DOHH2 (cell line): ENCODE measurements at regions not wholly inside any gene's neighbourhood (a gene's known extent, or its start where the extent isn't known, plus 50 kb on each side); places are given as distances from the start of the nearest gene placed in this dataset.

Experiments used
- H3F3A ChIP-seq: fragments of 200-600 bp; sonication (generic), shearing (Covaris generic); 2 replicates; pipeline ENCODE4 v1.6.0; 2016; ENCODE audit warnings: antibody characterized with exemption, mild to moderate bottlenecking; ENCODE audit not compliant: control insufficient read depth, insufficient read depth
- H3K27ac ChIP-seq: fragments of 200-600 bp; sonication (generic); 2 replicates; pipeline ENCODE4 v1.5.1; 2014; ENCODE audit warnings: low read depth, mild to moderate bottlenecking, low read length, moderate library complexity
- H3K27me3 ChIP-seq: fragments of 200-600 bp; sonication (generic); 2 replicates; pipeline ENCODE4 v1.6.1; 2014; ENCODE audit warnings: mild to moderate bottlenecking, low read length, mixed read lengths; ENCODE audit not compliant: control insufficient read depth
- H3K36me3 ChIP-seq: fragments of 200-600 bp; sonication (generic); 2 replicates; pipeline ENCODE4 v1.6.1; 2014; ENCODE audit warnings: mild to moderate bottlenecking, low read length, moderate library complexity, mixed read lengths; ENCODE audit not compliant: control insufficient read depth
- H3K4me1 ChIP-seq: fragments of 200-600 bp; sonication (generic); 2 replicates; pipeline ENCODE4 v1.6.1; 2014; ENCODE audit warnings: mild to moderate bottlenecking, low read length, mixed read lengths; ENCODE audit not compliant: control insufficient read depth
- H3K4me2 ChIP-seq: fragments of 200-600 bp; sonication (generic); 2 replicates; pipeline ENCODE4 v1.6.0; 2014; ENCODE audit warnings: mild to moderate bottlenecking, low read length, moderate library complexity
- H3K4me3 ChIP-seq: fragments of 200-600 bp; sonication (generic); 2 replicates; pipeline ENCODE4 v1.5.1; 2014; ENCODE audit warnings: mild to moderate bottlenecking, low read length, mixed read lengths
- H3K79me2 ChIP-seq: fragments of 200-600 bp; sonication (generic); 2 replicates; pipeline ENCODE4 v1.6.1; 2014; ENCODE audit warnings: mild to moderate bottlenecking, low read length, mixed read lengths; ENCODE audit not compliant: control insufficient read depth
- H3K9me2 ChIP-seq: fragments of 200-600 bp; sonication (generic); replicated peaks from 2 replicates; pipeline ENCODE4 v1.6.1; 2014; ENCODE audit warnings: mild to moderate bottlenecking, low read length, mixed read lengths; ENCODE audit not compliant: control insufficient read depth
- H3K9me3 ChIP-seq: fragments of 200-600 bp; sonication (generic); 2 replicates; pipeline ENCODE4 v1.6.1; 2014; ENCODE audit warnings: antibody characterized with exemption, low read length, mixed read lengths; ENCODE audit not compliant: control insufficient read depth, insufficient read depth
- H4K20me1 ChIP-seq: fragments of 200-600 bp; sonication (generic); 2 replicates; pipeline ENCODE4 v1.6.0; 2014; ENCODE audit warnings: low read depth, mild to moderate bottlenecking, antibody characterized with exemption, low read length, moderate library complexity; ENCODE audit not compliant: control insufficient read depth, insufficient read depth
- EZH2phosphoT487 ChIP-seq: fragments of 200-600 bp; sonication (generic); IDR thresholded peaks from 2 replicates; pipeline ENCODE4 v1.6.1; 2017; ENCODE audit warnings: borderline replicate concordance, mild to moderate bottlenecking, antibody characterized with exemption, low read length, moderate library complexity, mixed read lengths
- TF ChIP-seq, protein P1 (sequence below): fragments of 200-600 bp; sonication (generic); IDR thresholded peaks from one replicate; pipeline ENCODE4 v1.5.1; 2014; ENCODE audit warnings: antibody characterized with exemption, mild to moderate bottlenecking, low read depth, low read length; ENCODE audit not compliant: poor library complexity, severe bottlenecking

DNA sequence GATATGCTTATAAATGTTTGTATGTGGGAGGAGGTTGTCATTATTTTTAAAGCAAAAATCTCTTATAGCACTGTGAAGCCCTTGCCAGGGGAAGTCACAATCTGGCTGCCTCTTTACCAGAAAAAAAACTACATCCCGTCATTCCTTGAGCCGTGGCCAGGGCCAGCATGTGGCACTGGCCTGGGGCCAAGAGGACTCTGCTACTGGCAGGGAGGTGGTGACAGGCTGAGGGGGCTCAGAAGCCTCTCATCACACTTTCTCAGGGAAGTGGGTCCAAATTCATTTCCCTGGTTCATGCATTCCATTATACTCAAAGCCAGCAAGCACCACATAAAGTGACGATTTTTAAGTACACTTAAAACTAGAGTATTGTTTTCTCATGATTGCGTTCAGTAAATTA is 457.3 kb downstream of the ZNF608 start:
- no peaks in the 10 kb centered on the region for H3K79me2 ChIP-seq
- no peaks in the 10 kb centered on the region for H3F3A ChIP-seq
- no peaks in the 10 kb centered on the region for H3K9me3 ChIP-seq

DNA sequence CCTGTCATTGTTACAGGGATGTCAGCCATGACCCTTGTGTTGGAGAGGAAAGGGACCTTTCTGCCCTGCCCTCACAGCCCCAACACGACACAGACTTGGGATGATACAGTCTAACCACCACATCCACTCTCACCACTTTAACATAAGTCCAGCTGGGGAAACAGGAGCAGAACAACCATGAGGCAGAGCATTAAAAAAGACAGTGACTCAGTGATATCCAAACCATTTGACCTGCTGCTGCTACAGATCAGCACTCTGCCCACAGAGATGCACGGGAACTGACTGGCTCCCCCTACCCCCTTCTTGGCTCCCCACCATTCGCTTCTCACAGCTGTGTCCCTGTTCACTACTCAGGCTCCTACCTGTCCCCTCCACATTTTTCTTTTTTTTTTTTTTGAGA is 458.6 kb downstream of the ZNF608 start:
- Histone ChIP-seq H3K36me3 (no peaks in the 10 kb centered on the region), H3K4me1 (no peaks in the 10 kb centered on the region), H3K79me2 (no peaks in the 10 kb centered on the region), H3K9me3 (no peaks in the 10 kb centered on the region), H3K27ac (no peak overlapping the region), H3K4me2 (no peak overlapping the region), H3K27me3 (no peaks in the 10 kb centered on the region), H4K20me1 (no peaks in the 10 kb centered on the region), H3K9me2 (no peaks in the 10 kb centered on the region), H3K4me3 (no peak overlapping the region), H3F3A (no peaks in the 10 kb centered on the region)
- no peak for TF ChIP-seq EZH2phosphoT487
- TF ChIP-seq, protein P1, sequence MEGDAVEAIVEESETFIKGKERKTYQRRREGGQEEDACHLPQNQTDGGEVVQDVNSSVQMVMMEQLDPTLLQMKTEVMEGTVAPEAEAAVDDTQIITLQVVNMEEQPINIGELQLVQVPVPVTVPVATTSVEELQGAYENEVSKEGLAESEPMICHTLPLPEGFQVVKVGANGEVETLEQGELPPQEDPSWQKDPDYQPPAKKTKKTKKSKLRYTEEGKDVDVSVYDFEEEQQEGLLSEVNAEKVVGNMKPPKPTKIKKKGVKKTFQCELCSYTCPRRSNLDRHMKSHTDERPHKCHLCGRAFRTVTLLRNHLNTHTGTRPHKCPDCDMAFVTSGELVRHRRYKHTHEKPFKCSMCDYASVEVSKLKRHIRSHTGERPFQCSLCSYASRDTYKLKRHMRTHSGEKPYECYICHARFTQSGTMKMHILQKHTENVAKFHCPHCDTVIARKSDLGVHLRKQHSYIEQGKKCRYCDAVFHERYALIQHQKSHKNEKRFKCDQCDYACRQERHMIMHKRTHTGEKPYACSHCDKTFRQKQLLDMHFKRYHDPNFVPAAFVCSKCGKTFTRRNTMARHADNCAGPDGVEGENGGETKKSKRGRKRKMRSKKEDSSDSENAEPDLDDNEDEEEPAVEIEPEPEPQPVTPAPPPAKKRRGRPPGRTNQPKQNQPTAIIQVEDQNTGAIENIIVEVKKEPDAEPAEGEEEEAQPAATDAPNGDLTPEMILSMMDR = no peak

More for the DNA sequence above, 457.3 kb downstream of the ZNF608 start:
- Histone ChIP-seq H3K9me2 (no peaks in the 10 kb centered on the region), H3K4me2 (no peak overlapping the region), H3K27me3 (no peaks in the 10 kb centered on the region), H3K4me1 (no peaks in the 10 kb centered on the region), H3K36me3 (no peaks in the 10 kb centered on the region), H3K27ac (no peak overlapping the region), H4K20me1 (no peaks in the 10 kb centered on the region), H3K4me3 (no peak overlapping the region)
- TF ChIP-seq, protein P1 = no peak
- no peak for TF ChIP-seq EZH2phosphoT487

DNA sequence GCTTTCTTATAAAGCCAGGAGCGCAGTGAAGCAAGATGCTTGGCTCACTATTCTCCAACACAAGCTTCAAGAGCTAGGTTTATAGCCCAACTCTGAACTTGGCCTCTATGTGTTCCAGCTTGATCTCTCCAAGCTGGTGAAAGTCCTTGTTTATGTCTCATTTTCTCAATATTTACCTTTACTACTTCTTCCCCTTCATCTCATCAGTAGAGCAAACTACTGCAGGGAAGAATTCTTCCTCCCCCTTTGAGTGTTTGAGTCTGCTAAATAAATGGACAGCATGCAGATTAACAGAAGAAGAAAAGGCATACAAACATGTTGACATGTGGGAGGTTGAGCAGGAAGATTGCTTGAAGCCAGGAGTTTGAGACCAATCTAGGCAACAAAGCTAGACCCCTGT is 460.7 kb downstream of the ZNF608 start:
- Histone ChIP-seq H3F3A (no peaks in the 10 kb centered on the region), H3K4me3 (no peak overlapping the region), H3K36me3 (no peaks in the 10 kb centered on the region), H3K4me2 (no peak overlapping the region), H4K20me1 (no peaks in the 10 kb centered on the region), H3K9me2 (no peaks in the 10 kb centered on the region), H3K4me1 (no peaks in the 10 kb centered on the region), H3K27ac (no peak overlapping the region), H3K79me2 (no peaks in the 10 kb centered on the region), H3K27me3 (no peaks in the 10 kb centered on the region), H3K9me3 (no peaks in the 10 kb centered on the region)
- TF ChIP-seq EZH2phosphoT487 = no peak
- TF ChIP-seq, protein P1 = no peak

DNA sequence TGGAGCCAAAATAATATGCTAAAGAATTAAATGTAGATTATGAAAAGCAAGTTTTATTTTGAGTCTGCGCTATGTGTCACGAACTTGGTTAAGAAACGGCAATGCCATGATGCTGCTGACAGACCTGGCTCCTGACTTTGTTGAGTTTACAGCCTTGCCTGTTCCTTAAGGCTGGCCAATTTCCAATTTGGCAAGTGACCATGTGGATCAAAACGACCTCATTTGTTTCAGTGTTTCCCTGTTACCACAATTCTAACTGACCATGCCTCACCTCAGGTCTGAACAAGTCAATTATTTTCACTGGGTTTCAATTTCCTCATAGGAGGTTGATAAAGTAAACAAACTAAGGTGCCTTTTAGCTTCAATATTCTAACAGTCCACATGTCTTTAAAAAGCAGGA is 461.4 kb downstream of the ZNF608 start:
- no peak overlapping the region for H3K4me3 ChIP-seq
- no peak overlapping the region for H3K4me2 ChIP-seq
- H3K27ac ChIP-seq = no peak overlapping the region
- H3K9me3 ChIP-seq = no peaks in the 10 kb centered on the region
- no peaks in the 10 kb centered on the region for H3K79me2 ChIP-seq
- H3K4me1 ChIP-seq = no peaks in the 10 kb centered on the region
- no peaks in the 10 kb centered on the region for H4K20me1 ChIP-seq
- no peaks in the 10 kb centered on the region for H3K36me3 ChIP-seq
- TF ChIP-seq, protein P1 = no peak
- no peak for TF ChIP-seq EZH2phosphoT487
- H3K9me2 ChIP-seq = no peaks in the 10 kb centered on the region
- no peaks in the 10 kb centered on the region for H3K27me3 ChIP-seq
- no peaks in the 10 kb centered on the region for H3F3A ChIP-seq
